Lower leg skin (tissue), 3 donors: ENCODE measurements at regions not wholly inside any gene's neighbourhood (a gene's known extent, or its start where the extent isn't known, plus 50 kb on each side); places are given as distances from the start of the nearest gene placed in this dataset.

Source experiments
- CTCF ChIP-seq, 3 donors: fragments of 450-650 bp; IDR thresholded peaks; one replicate each; pipeline ENCODE4 v1.5.1; 2016; ENCODE audit warnings: antibody characterized with exemption in 3 of 3, mild to moderate bottlenecking in 3 of 3, moderate library complexity in 2 of 3
- POLR2A ChIP-seq, 2 donors: fragments of 450-650 bp; IDR thresholded peaks; one replicate each; pipeline ENCODE4 v1.6.1; 2016 to 2017; ENCODE audit warnings: antibody characterized with exemption in 2 of 2, mild to moderate bottlenecking in 1 of 2, moderate library complexity in 1 of 2

GRCh38 chr1:227391211-227391610, 72.9 kb upstream of the CDC42BPA start:
- TF ChIP-seq CTCF (IDR thresholded peaks at IDR 0.05): no peak
- TF ChIP-seq POLR2A (IDR thresholded peaks at IDR 0.05): no peak
